ENCODE measurements at regions not wholly inside any gene's neighbourhood (a gene's known extent, or its start where the extent isn't known, plus 50 kb on each side); places are given as distances from the start of the nearest gene placed in this dataset.

DNA sequence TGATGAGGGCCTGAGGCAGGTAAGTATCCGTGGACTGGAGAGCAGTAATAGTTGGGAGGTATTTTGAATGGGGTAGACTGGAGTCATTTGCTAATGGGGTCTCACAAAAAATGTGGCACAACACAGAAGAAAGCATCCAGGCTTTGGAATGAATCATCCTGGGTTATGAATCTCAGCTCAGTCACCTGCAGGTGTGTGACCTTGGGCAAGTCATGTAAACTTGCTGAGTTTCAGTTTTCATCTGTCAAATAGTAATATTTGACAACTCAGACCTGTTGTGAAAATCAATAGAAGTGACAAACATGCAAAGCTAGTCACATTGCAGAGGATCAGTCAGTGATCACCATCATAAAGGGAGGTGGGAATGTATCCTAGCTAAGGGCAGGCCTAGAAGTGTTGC lies 232.0 kb upstream of the TENM4 start (continued):
- TF ChIP-seq, protein P1, sequence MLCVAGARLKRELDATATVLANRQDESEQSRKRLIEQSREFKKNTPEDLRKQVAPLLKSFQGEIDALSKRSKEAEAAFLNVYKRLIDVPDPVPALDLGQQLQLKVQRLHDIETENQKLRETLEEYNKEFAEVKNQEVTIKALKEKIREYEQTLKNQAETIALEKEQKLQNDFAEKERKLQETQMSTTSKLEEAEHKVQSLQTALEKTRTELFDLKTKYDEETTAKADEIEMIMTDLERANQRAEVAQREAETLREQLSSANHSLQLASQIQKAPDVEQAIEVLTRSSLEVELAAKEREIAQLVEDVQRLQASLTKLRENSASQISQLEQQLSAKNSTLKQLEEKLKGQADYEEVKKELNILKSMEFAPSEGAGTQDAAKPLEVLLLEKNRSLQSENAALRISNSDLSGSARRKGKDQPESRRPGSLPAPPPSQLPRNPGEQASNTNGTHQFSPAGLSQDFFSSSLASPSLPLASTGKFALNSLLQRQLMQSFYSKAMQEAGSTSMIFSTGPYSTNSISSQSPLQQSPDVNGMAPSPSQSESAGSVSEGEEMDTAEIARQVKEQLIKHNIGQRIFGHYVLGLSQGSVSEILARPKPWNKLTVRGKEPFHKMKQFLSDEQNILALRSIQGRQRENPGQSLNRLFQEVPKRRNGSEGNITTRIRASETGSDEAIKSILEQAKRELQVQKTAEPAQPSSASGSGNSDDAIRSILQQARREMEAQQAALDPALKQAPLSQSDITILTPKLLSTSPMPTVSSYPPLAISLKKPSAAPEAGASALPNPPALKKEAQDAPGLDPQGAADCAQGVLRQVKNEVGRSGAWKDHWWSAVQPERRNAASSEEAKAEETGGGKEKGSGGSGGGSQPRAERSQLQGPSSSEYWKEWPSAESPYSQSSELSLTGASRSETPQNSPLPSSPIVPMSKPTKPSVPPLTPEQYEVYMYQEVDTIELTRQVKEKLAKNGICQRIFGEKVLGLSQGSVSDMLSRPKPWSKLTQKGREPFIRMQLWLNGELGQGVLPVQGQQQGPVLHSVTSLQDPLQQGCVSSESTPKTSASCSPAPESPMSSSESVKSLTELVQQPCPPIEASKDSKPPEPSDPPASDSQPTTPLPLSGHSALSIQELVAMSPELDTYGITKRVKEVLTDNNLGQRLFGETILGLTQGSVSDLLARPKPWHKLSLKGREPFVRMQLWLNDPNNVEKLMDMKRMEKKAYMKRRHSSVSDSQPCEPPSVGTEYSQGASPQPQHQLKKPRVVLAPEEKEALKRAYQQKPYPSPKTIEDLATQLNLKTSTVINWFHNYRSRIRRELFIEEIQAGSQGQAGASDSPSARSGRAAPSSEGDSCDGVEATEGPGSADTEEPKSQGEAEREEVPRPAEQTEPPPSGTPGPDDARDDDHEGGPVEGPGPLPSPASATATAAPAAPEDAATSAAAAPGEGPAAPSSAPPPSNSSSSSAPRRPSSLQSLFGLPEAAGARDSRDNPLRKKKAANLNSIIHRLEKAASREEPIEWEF (IDR thresholded peaks at IDR 0.05; ENCODE audit: insufficient replicate concordance, low read depth, low read length): no peak
- TF ChIP-seq, protein P2, sequence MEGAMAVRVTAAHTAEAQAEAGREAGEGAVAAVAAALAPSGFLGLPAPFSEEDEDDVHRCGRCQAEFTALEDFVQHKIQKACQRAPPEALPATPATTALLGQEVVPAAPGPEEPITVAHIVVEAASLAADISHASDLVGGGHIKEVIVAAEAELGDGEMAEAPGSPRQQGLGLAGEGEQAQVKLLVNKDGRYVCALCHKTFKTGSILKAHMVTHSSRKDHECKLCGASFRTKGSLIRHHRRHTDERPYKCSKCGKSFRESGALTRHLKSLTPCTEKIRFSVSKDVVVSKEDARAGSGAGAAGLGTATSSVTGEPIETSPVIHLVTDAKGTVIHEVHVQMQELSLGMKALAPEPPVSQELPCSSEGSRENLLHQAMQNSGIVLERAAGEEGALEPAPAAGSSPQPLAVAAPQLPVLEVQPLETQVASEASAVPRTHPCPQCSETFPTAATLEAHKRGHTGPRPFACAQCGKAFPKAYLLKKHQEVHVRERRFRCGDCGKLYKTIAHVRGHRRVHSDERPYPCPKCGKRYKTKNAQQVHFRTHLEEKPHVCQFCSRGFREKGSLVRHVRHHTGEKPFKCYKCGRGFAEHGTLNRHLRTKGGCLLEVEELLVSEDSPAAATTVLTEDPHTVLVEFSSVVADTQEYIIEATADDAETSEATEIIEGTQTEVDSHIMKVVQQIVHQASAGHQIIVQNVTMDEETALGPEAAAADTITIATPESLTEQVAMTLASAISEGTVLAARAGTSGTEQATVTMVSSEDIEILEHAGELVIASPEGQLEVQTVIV (IDR thresholded peaks at IDR 0.05; ENCODE audit: borderline replicate concordance, partially characterized antibody): no peak
- TF ChIP-seq TAF1 (IDR thresholded peaks at IDR 0.05; ENCODE audit: borderline replicate concordance, low read depth, low read length) (no peak), BRCA1 (IDR thresholded peaks at IDR 0.05; ENCODE audit: low read depth, low read length) (no peak), NRF1 (conservative IDR thresholded peaks at IDR 0.05; ENCODE audit: low read depth, low read length) (no peak), EGR1 (IDR thresholded peaks at IDR 0.05; ENCODE audit: borderline replicate concordance in 1 of 2, low read depth in 2 of 2, low read length in 2 of 2) (no peak)
- TF ChIP-seq, protein P3, sequence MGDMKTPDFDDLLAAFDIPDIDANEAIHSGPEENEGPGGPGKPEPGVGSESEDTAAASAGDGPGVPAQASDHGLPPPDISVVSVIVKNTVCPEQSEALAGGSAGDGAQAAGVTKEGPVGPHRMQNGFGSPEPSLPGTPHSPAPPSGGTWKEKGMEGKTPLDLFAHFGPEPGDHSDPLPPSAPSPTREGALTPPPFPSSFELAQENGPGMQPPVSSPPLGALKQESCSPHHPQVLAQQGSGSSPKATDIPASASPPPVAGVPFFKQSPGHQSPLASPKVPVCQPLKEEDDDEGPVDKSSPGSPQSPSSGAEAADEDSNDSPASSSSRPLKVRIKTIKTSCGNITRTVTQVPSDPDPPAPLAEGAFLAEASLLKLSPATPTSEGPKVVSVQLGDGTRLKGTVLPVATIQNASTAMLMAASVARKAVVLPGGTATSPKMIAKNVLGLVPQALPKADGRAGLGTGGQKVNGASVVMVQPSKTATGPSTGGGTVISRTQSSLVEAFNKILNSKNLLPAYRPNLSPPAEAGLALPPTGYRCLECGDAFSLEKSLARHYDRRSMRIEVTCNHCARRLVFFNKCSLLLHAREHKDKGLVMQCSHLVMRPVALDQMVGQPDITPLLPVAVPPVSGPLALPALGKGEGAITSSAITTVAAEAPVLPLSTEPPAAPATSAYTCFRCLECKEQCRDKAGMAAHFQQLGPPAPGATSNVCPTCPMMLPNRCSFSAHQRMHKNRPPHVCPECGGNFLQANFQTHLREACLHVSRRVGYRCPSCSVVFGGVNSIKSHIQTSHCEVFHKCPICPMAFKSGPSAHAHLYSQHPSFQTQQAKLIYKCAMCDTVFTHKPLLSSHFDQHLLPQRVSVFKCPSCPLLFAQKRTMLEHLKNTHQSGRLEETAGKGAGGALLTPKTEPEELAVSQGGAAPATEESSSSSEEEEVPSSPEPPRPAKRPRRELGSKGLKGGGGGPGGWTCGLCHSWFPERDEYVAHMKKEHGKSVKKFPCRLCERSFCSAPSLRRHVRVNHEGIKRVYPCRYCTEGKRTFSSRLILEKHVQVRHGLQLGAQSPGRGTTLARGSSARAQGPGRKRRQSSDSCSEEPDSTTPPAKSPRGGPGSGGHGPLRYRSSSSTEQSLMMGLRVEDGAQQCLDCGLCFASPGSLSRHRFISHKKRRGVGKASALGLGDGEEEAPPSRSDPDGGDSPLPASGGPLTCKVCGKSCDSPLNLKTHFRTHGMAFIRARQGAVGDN (IDR thresholded peaks at IDR 0.05): no peak
- TF ChIP-seq, protein P4, sequence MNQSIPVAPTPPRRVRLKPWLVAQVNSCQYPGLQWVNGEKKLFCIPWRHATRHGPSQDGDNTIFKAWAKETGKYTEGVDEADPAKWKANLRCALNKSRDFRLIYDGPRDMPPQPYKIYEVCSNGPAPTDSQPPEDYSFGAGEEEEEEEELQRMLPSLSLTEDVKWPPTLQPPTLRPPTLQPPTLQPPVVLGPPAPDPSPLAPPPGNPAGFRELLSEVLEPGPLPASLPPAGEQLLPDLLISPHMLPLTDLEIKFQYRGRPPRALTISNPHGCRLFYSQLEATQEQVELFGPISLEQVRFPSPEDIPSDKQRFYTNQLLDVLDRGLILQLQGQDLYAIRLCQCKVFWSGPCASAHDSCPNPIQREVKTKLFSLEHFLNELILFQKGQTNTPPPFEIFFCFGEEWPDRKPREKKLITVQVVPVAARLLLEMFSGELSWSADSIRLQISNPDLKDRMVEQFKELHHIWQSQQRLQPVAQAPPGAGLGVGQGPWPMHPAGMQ (IDR thresholded peaks at IDR 0.05; ENCODE audit: borderline replicate concordance): no peak
